ENCODE measurements at regions not wholly inside any gene's neighbourhood (a gene's known extent, or its start where the extent isn't known, plus 50 kb on each side); places are given as distances from the start of the nearest gene placed in this dataset.

GRCh38 chr6:109263873-109264700 is 118.2 kb downstream of the CD164 start:
- TF ChIP-seq YY1 (IDR thresholded peaks at IDR 0.05; ENCODE audit: low read depth), result no peak
- no peak for TF ChIP-seq NFIC (IDR thresholded peaks at IDR 0.05)
- no peak for TF ChIP-seq EP300 (IDR thresholded peaks at IDR 0.05; ENCODE audit: borderline replicate concordance)
- no peak for TF ChIP-seq ZBTB7A (IDR thresholded peaks at IDR 0.05; ENCODE audit: low read depth)
- TF ChIP-seq TEAD4 (IDR thresholded peaks at IDR 0.05), result no peak
- no peak for TF ChIP-seq MAX (IDR thresholded peaks at IDR 0.05)
- TF ChIP-seq FOXM1 (IDR thresholded peaks at IDR 0.05; ENCODE audit: borderline replicate concordance, low read depth), result no peak
- TF ChIP-seq USF1 (IDR thresholded peaks at IDR 0.05), result no peak
- no peak for TF ChIP-seq EGR1 (IDR thresholded peaks at IDR 0.05)
- TF ChIP-seq REST (IDR thresholded peaks at IDR 0.05; ENCODE audit: low read depth), result no peak
- no peak for TF ChIP-seq CEBPB (IDR thresholded peaks at IDR 0.05)
- no peak for TF ChIP-seq CREB1 (IDR thresholded peaks at IDR 0.05; ENCODE audit: low read depth)

- TF ChIP-seq RAD21 (IDR thresholded peaks at IDR 0.05; ENCODE audit: low read depth) (no peak), TEAD4 (IDR thresholded peaks at IDR 0.05) (no peak), NFIC (IDR thresholded peaks at IDR 0.05) (no peak), TCF12 (IDR thresholded peaks at IDR 0.05; ENCODE audit: low read depth) (no peak), REST (IDR thresholded peaks at IDR 0.05; ENCODE audit: low read depth) (no peak), ZBTB7A (IDR thresholded peaks at IDR 0.05; ENCODE audit: low read depth) (no peak), YY1 (IDR thresholded peaks at IDR 0.05; ENCODE audit: low read depth) (no peak), CREB1 (IDR thresholded peaks at IDR 0.05; ENCODE audit: low read depth) (no peak), EP300 (IDR thresholded peaks at IDR 0.05; ENCODE audit: borderline replicate concordance) (no peak), CEBPB (IDR thresholded peaks at IDR 0.05) (no peak)
Measured at GRCh38 chr6:109262261-109262660, 120.0 kb downstream of the CD164 start.

- no peak for TF ChIP-seq TAF1 (IDR thresholded peaks at IDR 0.05; ENCODE audit: low read depth)
- TF ChIP-seq EGR1 (IDR thresholded peaks at IDR 0.05), result no peak
- no peak for TF ChIP-seq YY1 (IDR thresholded peaks at IDR 0.05; ENCODE audit: low read depth)
- TF ChIP-seq CREB1 (IDR thresholded peaks at IDR 0.05; ENCODE audit: low read depth), result no peak
- TF ChIP-seq REST (IDR thresholded peaks at IDR 0.05; ENCODE audit: low read depth), result no peak
- TF ChIP-seq USF1 (IDR thresholded peaks at IDR 0.05), result no peak
- no peak for TF ChIP-seq NFIC (IDR thresholded peaks at IDR 0.05)
- no peak for TF ChIP-seq RAD21 (IDR thresholded peaks at IDR 0.05; ENCODE audit: low read depth)
- no peak for TF ChIP-seq CEBPB (IDR thresholded peaks at IDR 0.05)
- TF ChIP-seq FOXM1 (IDR thresholded peaks at IDR 0.05; ENCODE audit: borderline replicate concordance, low read depth), result no peak
- no peak for TF ChIP-seq TCF12 (IDR thresholded peaks at IDR 0.05; ENCODE audit: low read depth)
- TF ChIP-seq TEAD4 (IDR thresholded peaks at IDR 0.05), result no peak
- TF ChIP-seq EP300 (IDR thresholded peaks at IDR 0.05; ENCODE audit: borderline replicate concordance), result no peak
- TF ChIP-seq MAX (IDR thresholded peaks at IDR 0.05), result no peak
- TF ChIP-seq ZBTB7A (IDR thresholded peaks at IDR 0.05; ENCODE audit: low read depth), result no peak
Measured at GRCh38 chr6:109261811-109262210, 120.5 kb downstream of the CD164 start.

GRCh38 chr6:109260701-109261100 is 121.6 kb downstream of the CD164 start:
- no peak for TF ChIP-seq RAD21 (IDR thresholded peaks at IDR 0.05; ENCODE audit: low read depth)
- TF ChIP-seq MAX (IDR thresholded peaks at IDR 0.05), result no peak
- no peak for TF ChIP-seq TAF1 (IDR thresholded peaks at IDR 0.05; ENCODE audit: low read depth)
- TF ChIP-seq NFIC (IDR thresholded peaks at IDR 0.05), result no peak
- TF ChIP-seq REST (IDR thresholded peaks at IDR 0.05; ENCODE audit: low read depth), result no peak
- no peak for TF ChIP-seq FOXM1 (IDR thresholded peaks at IDR 0.05; ENCODE audit: borderline replicate concordance, low read depth)
- no peak for TF ChIP-seq ZBTB7A (IDR thresholded peaks at IDR 0.05; ENCODE audit: low read depth)
- TF ChIP-seq EP300 (IDR thresholded peaks at IDR 0.05; ENCODE audit: borderline replicate concordance), result no peak
- no peak for TF ChIP-seq YY1 (IDR thresholded peaks at IDR 0.05; ENCODE audit: low read depth)
- TF ChIP-seq USF1 (IDR thresholded peaks at IDR 0.05), result no peak
- TF ChIP-seq TEAD4 (IDR thresholded peaks at IDR 0.05), result no peak
- TF ChIP-seq CEBPB (IDR thresholded peaks at IDR 0.05), result no peak
- no peak for TF ChIP-seq EGR1 (IDR thresholded peaks at IDR 0.05)
- TF ChIP-seq CREB1 (IDR thresholded peaks at IDR 0.05; ENCODE audit: low read depth), result no peak
- TF ChIP-seq TCF12 (IDR thresholded peaks at IDR 0.05; ENCODE audit: low read depth), result no peak
